COLO829 (cell line): ENCODE measurements at regions not wholly inside any gene's neighbourhood (a gene's known extent, or its start where the extent isn't known, plus 50 kb on each side); places are given as distances from the start of the nearest gene placed in this dataset.
"Not testable (repeated sequence)": the region's sequence is repeated elsewhere in the genome, so short reads cannot be mapped to it uniquely, and the experiment has no call there.

ENCODE experiments used
- DNase-seq: peaks from one replicate; pipeline ENCODE4 v3.0.0; 2012; ENCODE audit warnings: low spot score

- no peak for DNase-seq
These were observed 905.4 kb downstream of the SLC16A7 start for GRCh38 chr12:60501124-60501729.

GRCh38 chr12:60522684-60523400, 927.0 kb downstream of the SLC16A7 start:
- no peak for DNase-seq

- DNase-seq: no peak
These were observed 933.4 kb downstream of the SLC16A7 start for GRCh38 chr12:60529261-60529660.

GRCh38 chr12:60529723-60530122, 933.9 kb downstream of the SLC16A7 start:
- DNase-seq: no peak

- no peak for DNase-seq
These were observed 939.5 kb downstream of the SLC16A7 start for GRCh38 chr12:60535363-60535762.

- DNase-seq: no peak
These were observed 943.8 kb downstream of the SLC16A7 start for GRCh38 chr12:60539592-60539991.

GRCh38 chr12:60568914-60569313, 973.1 kb downstream of the SLC16A7 start:
- DNase-seq: no peak

GRCh38 chr12:60577607-60578006, 981.8 kb downstream of the SLC16A7 start:
- no peak for DNase-seq

- DNase-seq: not testable (repeated sequence)
These were observed 991.8 kb downstream of the SLC16A7 start for GRCh38 chr12:60587664-60588063.

GRCh38 chr12:60594035-60594711, 998.3 kb downstream of the SLC16A7 start:
- DNase-seq: no peak

- DNase-seq: no peak
These were observed 1006.8 kb downstream of the SLC16A7 start for GRCh38 chr12:60602601-60603000.

- DNase-seq: not testable (repeated sequence)
These were observed 1007.6 kb downstream of the SLC16A7 start for GRCh38 chr12:60603475-60603874.

- DNase-seq: no peak
These were observed 1020.6 kb downstream of the SLC16A7 start for GRCh38 chr12:60616400-60616799.

GRCh38 chr12:60630796-60631195, 1035.0 kb downstream of the SLC16A7 start:
- no peak for DNase-seq

- DNase-seq: no peak
These were observed 1048.2 kb downstream of the SLC16A7 start for GRCh38 chr12:60644076-60644475.

- DNase-seq: no peak
These were observed 1071.1 kb downstream of the SLC16A7 start for GRCh38 chr12:60666895-60667294.

- no peak for DNase-seq
These were observed 1077.1 kb downstream of the SLC16A7 start for GRCh38 chr12:60672949-60673348.

- no peak for DNase-seq
These were observed 1089.3 kb downstream of the SLC16A7 start for GRCh38 chr12:60684988-60685655.

- DNase-seq: no peak
These were observed 1093.3 kb downstream of the SLC16A7 start for GRCh38 chr12:60689137-60689536.

- no peak for DNase-seq
These were observed 1097.3 kb downstream of the SLC16A7 start for GRCh38 chr12:60693019-60693626.

GRCh38 chr12:60704171-60704914, 1108.5 kb downstream of the SLC16A7 start:
- no peak for DNase-seq

- no peak for DNase-seq
These were observed 1114.4 kb downstream of the SLC16A7 start for GRCh38 chr12:60710246-60710645.
